ENCODE measurements at regions not wholly inside any gene's neighbourhood (a gene's known extent, or its start where the extent isn't known, plus 50 kb on each side); places are given as distances from the start of the nearest gene placed in this dataset.

- TF ChIP-seq CTCF (IDR thresholded peaks at IDR 0.05) = no peak
Measured at GRCh38 chr1:184326278-184326677, 60.6 kb upstream of the C1orf21 start.

- no peak for TF ChIP-seq CTCF (IDR thresholded peaks at IDR 0.05)
Measured at GRCh38 chr1:184329245-184329953, 57.4 kb upstream of the C1orf21 start.

- no peak for TF ChIP-seq CTCF (IDR thresholded peaks at IDR 0.05)
Measured at GRCh38 chr1:184329962-184330868, 56.6 kb upstream of the C1orf21 start.

- no peak for TF ChIP-seq CTCF (IDR thresholded peaks at IDR 0.05)
Measured at GRCh38 chr1:184330875-184331274, 56.0 kb upstream of the C1orf21 start.
